ENCODE measurements at regions not wholly inside any gene's neighbourhood (a gene's known extent, or its start where the extent isn't known, plus 50 kb on each side); places are given as distances from the start of the nearest gene placed in this dataset.

DNA sequence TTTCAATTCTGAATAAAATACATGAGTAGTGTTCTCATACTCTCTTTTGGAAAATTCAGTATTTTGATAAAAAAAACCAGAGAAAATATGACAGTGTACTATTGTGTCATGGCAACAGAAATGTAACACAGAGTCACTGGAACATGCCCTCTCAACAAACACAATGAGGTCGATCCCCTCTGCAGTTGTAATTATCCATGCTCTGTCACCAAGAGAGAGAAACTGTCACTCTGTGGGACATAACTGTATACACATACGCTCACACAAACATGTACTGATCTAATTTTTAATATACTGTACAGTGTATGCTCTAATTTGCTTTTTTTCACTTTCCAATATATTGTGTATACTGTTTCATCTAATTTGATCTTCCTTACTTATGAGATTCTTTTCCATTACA is 1136.8 kb upstream of the TENM3 start:
- TF ChIP-seq, protein P1, sequence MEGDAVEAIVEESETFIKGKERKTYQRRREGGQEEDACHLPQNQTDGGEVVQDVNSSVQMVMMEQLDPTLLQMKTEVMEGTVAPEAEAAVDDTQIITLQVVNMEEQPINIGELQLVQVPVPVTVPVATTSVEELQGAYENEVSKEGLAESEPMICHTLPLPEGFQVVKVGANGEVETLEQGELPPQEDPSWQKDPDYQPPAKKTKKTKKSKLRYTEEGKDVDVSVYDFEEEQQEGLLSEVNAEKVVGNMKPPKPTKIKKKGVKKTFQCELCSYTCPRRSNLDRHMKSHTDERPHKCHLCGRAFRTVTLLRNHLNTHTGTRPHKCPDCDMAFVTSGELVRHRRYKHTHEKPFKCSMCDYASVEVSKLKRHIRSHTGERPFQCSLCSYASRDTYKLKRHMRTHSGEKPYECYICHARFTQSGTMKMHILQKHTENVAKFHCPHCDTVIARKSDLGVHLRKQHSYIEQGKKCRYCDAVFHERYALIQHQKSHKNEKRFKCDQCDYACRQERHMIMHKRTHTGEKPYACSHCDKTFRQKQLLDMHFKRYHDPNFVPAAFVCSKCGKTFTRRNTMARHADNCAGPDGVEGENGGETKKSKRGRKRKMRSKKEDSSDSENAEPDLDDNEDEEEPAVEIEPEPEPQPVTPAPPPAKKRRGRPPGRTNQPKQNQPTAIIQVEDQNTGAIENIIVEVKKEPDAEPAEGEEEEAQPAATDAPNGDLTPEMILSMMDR (conservative IDR thresholded peaks at IDR 0.05; ENCODE audit: low read depth, low read length), result no peak
- no peak for TF ChIP-seq MAFK (IDR thresholded peaks at IDR 0.05; ENCODE audit: low read depth, low read length)
- no peak for TF ChIP-seq SMC3 (IDR thresholded peaks at IDR 0.05; ENCODE audit: low read depth, low read length)

Measured in IMR-90 (cell line).